OCI-LY3 (cell line): ENCODE measurements at regions not wholly inside any gene's neighbourhood (a gene's known extent, or its start where the extent isn't known, plus 50 kb on each side); places are given as distances from the start of the nearest gene placed in this dataset.

Experiments
- CTCF ChIP-seq: fragments of 200-600, 300-600 bp; sonication (generic); IDR thresholded peaks from 2 replicates; pipeline ENCODE4 v1.5.1; 2014; ENCODE audit warnings: antibody characterized with exemption, low read length, low read depth
- EZH2phosphoT487 ChIP-seq: fragments of 200-600 bp; shearing (Covaris generic); IDR thresholded peaks from 2 replicates; pipeline ENCODE4 v1.6.1; 2018; ENCODE audit warnings: antibody characterized with exemption, mixed run types, low read depth

GRCh38 chr6:74065705-74066104 is 369.7 kb downstream of the CD109 start:
- no peak for TF ChIP-seq CTCF
- no peak for TF ChIP-seq EZH2phosphoT487
